HG03342 (cell line): ENCODE measurements at regions not wholly inside any gene's neighbourhood (a gene's known extent, or its start where the extent isn't known, plus 50 kb on each side); places are given as distances from the start of the nearest gene placed in this dataset.
A peak's percentile ranks its signal among the peaks of the same experiment; 100 is the strongest.

Experiments used
- ATAC-seq: cut with Tn5 transposase; IDR thresholded peaks from one replicate; pipeline ENCODE4 v1.9.1; 2021; ENCODE audit warnings: mild to moderate bottlenecking, moderate library complexity; ENCODE audit not compliant: unreplicated experiment

- no peak for ATAC-seq
Observed at GRCh38 chr7:46143949-46144917, 223.2 kb upstream of the IGFBP3 start.

GRCh38 chr7:46143421-46143820, 222.3 kb upstream of the IGFBP3 start:
- no peak for ATAC-seq

- peak; percentile 91 for ATAC-seq
Observed at GRCh38 chr7:46139079-46139478, 218.0 kb upstream of the IGFBP3 start.

- ATAC-seq = no peak
Observed at GRCh38 chr7:46137725-46138124, 216.7 kb upstream of the IGFBP3 start.

GRCh38 chr7:46135557-46135956, 214.5 kb upstream of the IGFBP3 start:
- ATAC-seq = no peak

- no peak for ATAC-seq
Observed at GRCh38 chr7:46134795-46135194, 213.7 kb upstream of the IGFBP3 start.

GRCh38 chr7:46134385-46134784, 213.3 kb upstream of the IGFBP3 start:
- ATAC-seq = no peak

GRCh38 chr7:46133751-46134150, 212.7 kb upstream of the IGFBP3 start:
- ATAC-seq = no peak

GRCh38 chr7:46133072-46133471, 212.0 kb upstream of the IGFBP3 start:
- no peak for ATAC-seq

GRCh38 chr7:46131916-46132795, 211.1 kb upstream of the IGFBP3 start:
- ATAC-seq = peak; percentile 57

GRCh38 chr7:46129831-46130230, 208.8 kb upstream of the IGFBP3 start:
- ATAC-seq = no peak

GRCh38 chr7:46127814-46128213, 206.7 kb upstream of the IGFBP3 start:
- ATAC-seq = no peak

- ATAC-seq = no peak
Observed at GRCh38 chr7:46126675-46127300, 205.7 kb upstream of the IGFBP3 start.

- no peak for ATAC-seq
Observed at GRCh38 chr7:46123756-46124343, 202.8 kb upstream of the IGFBP3 start.

GRCh38 chr7:46115410-46115809, 194.3 kb upstream of the IGFBP3 start:
- no peak for ATAC-seq

- no peak for ATAC-seq
Observed at GRCh38 chr7:46109437-46109836, 188.4 kb upstream of the IGFBP3 start.

- no peak for ATAC-seq
Observed at GRCh38 chr7:46108272-46108671, 187.2 kb upstream of the IGFBP3 start.

- no peak for ATAC-seq
Observed at GRCh38 chr7:46107610-46108217, 186.6 kb upstream of the IGFBP3 start.

GRCh38 chr7:46100521-46100920, 179.4 kb upstream of the IGFBP3 start:
- ATAC-seq = no peak

- ATAC-seq = no peak
Observed at GRCh38 chr7:46099076-46099475, 178.0 kb upstream of the IGFBP3 start.
